ENCODE measurements at regions not wholly inside any gene's neighbourhood (a gene's known extent, or its start where the extent isn't known, plus 50 kb on each side); places are given as distances from the start of the nearest gene placed in this dataset.

DNA sequence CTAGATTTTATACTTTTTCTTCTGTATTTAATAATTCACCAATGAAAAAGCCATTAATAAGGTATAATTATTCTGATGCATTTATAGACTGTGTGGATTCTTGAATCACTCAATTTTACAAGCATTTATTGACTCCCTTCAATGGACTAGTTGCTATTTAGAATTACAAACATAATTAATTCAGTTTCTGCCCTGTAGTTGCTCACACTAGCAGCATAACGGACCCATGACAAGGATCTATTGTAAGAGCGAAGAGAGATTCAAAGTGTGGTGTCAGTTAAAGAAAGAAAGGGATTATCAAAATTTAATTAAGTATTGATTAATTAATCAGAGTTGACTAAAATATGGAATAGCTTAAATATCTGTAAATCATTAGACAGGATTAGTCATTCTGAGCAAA, 602.6 kb upstream of the PTCHD4 start:
- no peaks in the 10 kb centered on the region for H3K9me2 ChIP-seq (ENCODE audit: insufficient read depth)
- no peak overlapping the region for H3K4me2 ChIP-seq (ENCODE audit: low read length)
- H4K20me1 ChIP-seq (ENCODE audit: insufficient read depth): no peaks in the 10 kb centered on the region
- H3K27ac ChIP-seq (ENCODE audit: low read depth, low read length): no peak overlapping the region
- no peak for TF ChIP-seq EGR1 (IDR thresholded peaks at IDR 0.05; ENCODE audit: low read depth)
- no peak for TF ChIP-seq ZBTB33 (IDR thresholded peaks at IDR 0.05; ENCODE audit: extremely low read depth, insufficient replicate concordance, low read length)
- TF ChIP-seq POLR2A (IDR thresholded peaks at IDR 0.05; ENCODE audit: borderline replicate concordance, extremely low read depth, insufficient read depth, insufficient read length): no peak
- TF ChIP-seq ZFX (IDR thresholded peaks at IDR 0.05): no peak
- no peak for TF ChIP-seq POLR2AphosphoS5 (IDR thresholded peaks at IDR 0.05; ENCODE audit: low read depth, low read length)
- TF ChIP-seq SIN3A (IDR thresholded peaks at IDR 0.05; ENCODE audit: low read depth): no peak
- no peak for TF ChIP-seq RAD21 (IDR thresholded peaks at IDR 0.05; ENCODE audit: low read depth)
- TF ChIP-seq CBX3 (IDR thresholded peaks at IDR 0.05; ENCODE audit: low read depth): no peak
- no peak for TF ChIP-seq TCF7L2 (IDR thresholded peaks at IDR 0.05; ENCODE audit: borderline replicate concordance, extremely low read depth, insufficient read depth, insufficient read length)
- TF ChIP-seq CEBPB (IDR thresholded peaks at IDR 0.05; ENCODE audit: low read depth): no peak
- TF ChIP-seq SRF (IDR thresholded peaks at IDR 0.05; ENCODE audit: low read depth): no peak
- DNase-seq (ENCODE audit: low read depth, low spot score) (no peak), ATAC-seq (no peak)
- BruUV-seq (replicated peaks): no TSS peak
- H3K36me3 ChIP-seq (ENCODE audit: control insufficient read depth in 1 of 2, insufficient read depth in 2 of 2, low read length in 2 of 2): no peaks in the 10 kb centered on the region
- no peak overlapping the region for H3K9ac ChIP-seq (ENCODE audit: low read length)
- H2AFZ ChIP-seq (ENCODE audit: low read depth, low read length, poor library complexity, severe bottlenecking): no peak overlapping the region
- H3K4me3 ChIP-seq (replicated peaks in 1 of 2; ENCODE audit: low read depth in 1 of 2, low read length in 2 of 2): no peak overlapping the region
- no peaks in the 10 kb centered on the region for H3K4me1 ChIP-seq (ENCODE audit: control insufficient read depth in 1 of 2, insufficient read depth in 2 of 2, low read length in 2 of 2)
- ChIA-PET CTCF (no interaction called here), POLR2A (no interaction called here), RAD21 (ENCODE audit: low non-redundant PET in 1 of 2, low total read pairs in 2 of 2, uncharacterized antibody in 2 of 2, unreplicated experiment in 2 of 2) (no interaction called here)
- intact Hi-C loops (cut with micrococcal nuclease): no loop called here
- H3K9me3 ChIP-seq (ENCODE audit: control insufficient read depth in 1 of 2, insufficient read depth in 1 of 2, low read depth in 1 of 2, low read length in 2 of 2): no peaks in the 10 kb centered on the region
- no peaks in the 10 kb centered on the region for H3K79me2 ChIP-seq (ENCODE audit: insufficient read depth, low read length)
- H3K27me3 ChIP-seq (ENCODE audit: insufficient read depth, low read length): no peaks in the 10 kb centered on the region

GRCh38 chr6:48706310-48706709, 595.3 kb upstream of the PTCHD4 start:
- H3K27ac ChIP-seq (ENCODE audit: low read depth, low read length): no peak overlapping the region
- no peak overlapping the region for H3K4me2 ChIP-seq (ENCODE audit: low read length)
- intact Hi-C loops (cut with micrococcal nuclease): no loop called here
- H3K79me2 ChIP-seq (ENCODE audit: insufficient read depth, low read length): no peaks in the 10 kb centered on the region
- no peaks in the 10 kb centered on the region for H3K36me3 ChIP-seq (ENCODE audit: control insufficient read depth in 1 of 2, insufficient read depth in 2 of 2, low read length in 2 of 2)
- ChIA-PET CTCF (no interaction called here), RAD21 (ENCODE audit: low non-redundant PET in 1 of 2, low total read pairs in 2 of 2, uncharacterized antibody in 2 of 2, unreplicated experiment in 2 of 2) (no interaction called here), POLR2A (no interaction called here)
- DNase-seq (ENCODE audit: low read depth, low spot score) (no peak), ATAC-seq (no peak)
- H3K9me3 ChIP-seq (ENCODE audit: control insufficient read depth in 1 of 2, insufficient read depth in 1 of 2, low read depth in 1 of 2, low read length in 2 of 2): no peaks in the 10 kb centered on the region
- H2AFZ ChIP-seq (ENCODE audit: low read depth, low read length, poor library complexity, severe bottlenecking): peak overlapping the region; percentile 32
- H3K27me3 ChIP-seq (ENCODE audit: insufficient read depth, low read length): no peaks in the 10 kb centered on the region
- TF ChIP-seq YY1 (IDR thresholded peaks at IDR 0.05; ENCODE audit: extremely low read depth, insufficient replicate concordance, low read depth, low read length) (no peak), ZBTB33 (IDR thresholded peaks at IDR 0.05; ENCODE audit: extremely low read depth, insufficient replicate concordance, low read length) (no peak), SIN3A (IDR thresholded peaks at IDR 0.05; ENCODE audit: low read depth) (no peak), EZH2 (IDR thresholded peaks at IDR 0.05) (no peak)
- TF ChIP-seq, protein P1, sequence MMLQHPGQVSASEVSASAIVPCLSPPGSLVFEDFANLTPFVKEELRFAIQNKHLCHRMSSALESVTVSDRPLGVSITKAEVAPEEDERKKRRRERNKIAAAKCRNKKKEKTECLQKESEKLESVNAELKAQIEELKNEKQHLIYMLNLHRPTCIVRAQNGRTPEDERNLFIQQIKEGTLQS (IDR thresholded peaks at IDR 0.05): no peak
- no peaks in the 10 kb centered on the region for H3K4me1 ChIP-seq (ENCODE audit: control insufficient read depth in 1 of 2, insufficient read depth in 2 of 2, low read length in 2 of 2)
- H3K9me2 ChIP-seq (ENCODE audit: insufficient read depth): no peaks in the 10 kb centered on the region
- no peaks in the 10 kb centered on the region for H4K20me1 ChIP-seq (ENCODE audit: insufficient read depth)
- H3K4me3 ChIP-seq (replicated peaks in 1 of 2; ENCODE audit: low read depth in 1 of 2, low read length in 2 of 2): no peak overlapping the region
- H3K9ac ChIP-seq (ENCODE audit: low read length): no peak overlapping the region
- no TSS peak for BruUV-seq (replicated peaks)
